HG02852 (cell line): ENCODE measurements at regions not wholly inside any gene's neighbourhood (a gene's known extent, or its start where the extent isn't known, plus 50 kb on each side); places are given as distances from the start of the nearest gene placed in this dataset.
"Not testable (repeated sequence)": the region's sequence is repeated elsewhere in the genome, so short reads cannot be mapped to it uniquely, and the experiment has no call there.

Experiments
- ATAC-seq: cut with Tn5 transposase; IDR thresholded peaks from one replicate; pipeline ENCODE4 v1.9.1; 2021; ENCODE audit warnings: mild to moderate bottlenecking, moderate library complexity; ENCODE audit not compliant: unreplicated experiment

GRCh38 chr3:127443581-127444375, 146.8 kb downstream of the TPRA1 start:
- no peak for ATAC-seq

GRCh38 chr3:127442506-127442905, 148.0 kb downstream of the TPRA1 start:
- no peak for ATAC-seq

- ATAC-seq, result no peak
Observed at GRCh38 chr3:127441764-127442163, 148.8 kb downstream of the TPRA1 start.

- no peak for ATAC-seq
Observed at GRCh38 chr3:127440384-127440783, 150.1 kb downstream of the TPRA1 start.

- no peak for ATAC-seq
Observed at GRCh38 chr3:127439621-127440020, 150.9 kb downstream of the TPRA1 start.

- no peak for ATAC-seq
Observed at GRCh38 chr3:127438951-127439350, 151.1 kb upstream of the PRR20G start.

- ATAC-seq, result no peak
Observed at GRCh38 chr3:127438371-127438770, 150.5 kb upstream of the PRR20G start.

GRCh38 chr3:127435299-127435698, 147.5 kb upstream of the PRR20G start:
- ATAC-seq, result not testable (repeated sequence)

GRCh38 chr3:127431066-127431465, 143.2 kb upstream of the PRR20G start:
- ATAC-seq, result no peak

- ATAC-seq, result no peak
Observed at GRCh38 chr3:127428344-127428997, 140.6 kb upstream of the PRR20G start.

GRCh38 chr3:127427666-127428065, 139.8 kb upstream of the PRR20G start:
- no peak for ATAC-seq

GRCh38 chr3:127427156-127427555, 139.3 kb upstream of the PRR20G start:
- no peak for ATAC-seq

GRCh38 chr3:127426444-127427153, 138.8 kb upstream of the PRR20G start:
- no peak for ATAC-seq

GRCh38 chr3:127425505-127426443, 137.9 kb upstream of the PRR20G start:
- ATAC-seq, result no peak

GRCh38 chr3:127424766-127425504, 137.1 kb upstream of the PRR20G start:
- no peak for ATAC-seq

- no peak for ATAC-seq
Observed at GRCh38 chr3:127423856-127424765, 136.3 kb upstream of the PRR20G start.

GRCh38 chr3:127422663-127423375, 135.0 kb upstream of the PRR20G start:
- ATAC-seq, result no peak

- no peak for ATAC-seq
Observed at GRCh38 chr3:127421943-127422662, 134.3 kb upstream of the PRR20G start.
